Neuronal stem cell (in vitro differentiated cells): ENCODE measurements at regions not wholly inside any gene's neighbourhood (a gene's known extent, or its start where the extent isn't known, plus 50 kb on each side); places are given as distances from the start of the nearest gene placed in this dataset.

ENCODE experiments used
- DNase-seq: peaks from one replicate; pipeline ENCODE4 v3.0.0-alpha.2; 2013; ENCODE audit warnings: low spot score
- H2AFZ ChIP-seq: one replicate; pipeline ENCODE4 v1.6.1; 2013; ENCODE audit warnings: mild to moderate bottlenecking, low read length, inconsistent platforms
- H2AK5ac ChIP-seq: 2 replicates; pipeline ENCODE4 v1.6.1; 2013; ENCODE audit warnings: low read depth, mild to moderate bottlenecking, inconsistent platforms, low read length, moderate library complexity, mixed read lengths
- H2BK120ac ChIP-seq: 2 replicates; pipeline ENCODE4 v1.6.1; 2013; ENCODE audit warnings: low read depth, mild to moderate bottlenecking, inconsistent platforms, low read length, moderate library complexity, mixed read lengths
- H2BK12ac ChIP-seq: one replicate; pipeline ENCODE4 v1.6.1; 2013; ENCODE audit warnings: low read length, inconsistent platforms
- H2BK15ac ChIP-seq: 2 replicates; pipeline ENCODE4 v1.6.1; 2013; ENCODE audit warnings: mild to moderate bottlenecking, low read length, inconsistent platforms, mixed read lengths
- H2BK5ac ChIP-seq: one replicate; pipeline ENCODE4 v1.6.1; 2013; ENCODE audit warnings: inconsistent platforms, mild to moderate bottlenecking, low read length, moderate library complexity
- H3K14ac ChIP-seq: one replicate; pipeline ENCODE4 v1.6.1; 2013; ENCODE audit warnings: low read length, inconsistent platforms
- H3K18ac ChIP-seq: 2 replicates; pipeline ENCODE4 v1.6.1; 2013; ENCODE audit warnings: low read length, inconsistent platforms
- H3K23ac ChIP-seq: 2 replicates; pipeline ENCODE4 v1.6.1; 2013; ENCODE audit warnings: low read depth, mild to moderate bottlenecking, mixed read lengths, low read length, inconsistent platforms; ENCODE audit not compliant: poor library complexity
- H3K27ac ChIP-seq: replicated peaks from 3 replicates; pipeline ENCODE4 v1.5.1; 2013; ENCODE audit warnings: low read length, inconsistent platforms
- H3K27me3 ChIP-seq, 3 experiments: 2 replicates each; pipeline ENCODE4 v1.6.1; 2013; ENCODE audit warnings: low read length in 3 of 3, mild to moderate bottlenecking in 2 of 3, inconsistent platforms in 1 of 3, low read depth in 1 of 3, mixed read lengths in 1 of 3, moderate library complexity in 1 of 3; ENCODE audit not compliant: control insufficient read depth in 3 of 3, insufficient read depth in 3 of 3
- H3K36me3 ChIP-seq, 2 donors: replicated peaks in 1 of 2; 2 replicates each; pipeline ENCODE4 v1.6.1; 2013; ENCODE audit warnings: low read length in 2 of 2; ENCODE audit not compliant: control insufficient read depth in 2 of 2, insufficient read depth in 2 of 2
- H3K4ac ChIP-seq: 2 replicates; pipeline ENCODE4 v1.6.1; 2013; ENCODE audit warnings: inconsistent platforms, mild to moderate bottlenecking, low read length, moderate library complexity
- H3K4me1 ChIP-seq, 2 donors: 1 replicate in 1 of 2; 2 replicates in 1 of 2; pipeline ENCODE4 v1.6.1; 2013; ENCODE audit warnings: low read length in 2 of 2, low read depth in 1 of 2; ENCODE audit not compliant: control insufficient read depth in 2 of 2, insufficient read depth in 1 of 2
- H3K4me2 ChIP-seq: one replicate; pipeline ENCODE4 v1.6.1; 2013; ENCODE audit warnings: mild to moderate bottlenecking, low read length, inconsistent platforms; ENCODE audit not compliant: insufficient read depth, poor library complexity, severe bottlenecking
- H3K4me3 ChIP-seq, 2 donors: 2 replicates each; pipeline ENCODE4 v1.5.1; 2013; ENCODE audit warnings: low read length in 2 of 2, mild to moderate bottlenecking in 2 of 2, inconsistent platforms in 1 of 2, moderate library complexity in 1 of 2
- H3K79me1 ChIP-seq: one replicate; pipeline ENCODE4 v1.6.1; 2013; ENCODE audit warnings: low read depth, mild to moderate bottlenecking, inconsistent platforms, low read length, moderate library complexity
- H3K9ac ChIP-seq: one replicate; pipeline ENCODE4 v1.6.1; 2013; ENCODE audit warnings: mild to moderate bottlenecking, low read depth, low read length, inconsistent platforms; ENCODE audit not compliant: poor library complexity
- H3K9me3 ChIP-seq, 2 donors: replicated peaks in 1 of 2; 2 replicates each; pipeline versions ENCODE3 to v1.6.1; 2013; ENCODE audit warnings: low read length in 2 of 2, mild to moderate bottlenecking in 2 of 2, inconsistent platforms in 1 of 2, low read depth in 1 of 2, mixed read lengths in 1 of 2, moderate library complexity in 1 of 2; ENCODE audit not compliant: control insufficient read depth in 2 of 2, insufficient read depth in 1 of 2
- H4K8ac ChIP-seq: one replicate; pipeline ENCODE4 v1.6.1; 2013; ENCODE audit warnings: low read depth, mild to moderate bottlenecking, inconsistent platforms, low read length, moderate library complexity
- H4K91ac ChIP-seq: one replicate; pipeline ENCODE4 v1.6.1; 2013; ENCODE audit warnings: low read length, low read depth, mild to moderate bottlenecking, inconsistent platforms; ENCODE audit not compliant: poor library complexity
- WGBS, 2 donors: extraction: QIAGEN DNeasy Blood & Tissue Kit; methylation state at CpG; one replicate each; pipeline ENCODE4 v1.1.7; 2013; ENCODE audit warnings: missing lambda C conversion rate in 2 of 2, mixed read lengths in 1 of 2; ENCODE audit not compliant: insufficient read length in 2 of 2, insufficient replicate concordance in 1 of 2; ENCODE audit errors: extremely low coverage in 2 of 2; 5-methylcytosine and 5-hydroxymethylcytosine counted together

- no peak overlapping the region for H3K4me2 ChIP-seq
- no peak overlapping the region for H2BK5ac ChIP-seq
- H3K23ac ChIP-seq: no peak overlapping the region
- no peak overlapping the region for H3K18ac ChIP-seq
- no peak overlapping the region for H4K8ac ChIP-seq
- H2BK12ac ChIP-seq: no peak overlapping the region
- H2AFZ ChIP-seq: no peak overlapping the region
- H4K91ac ChIP-seq: no peak overlapping the region
- H3K9ac ChIP-seq: no peak overlapping the region
- H2BK15ac ChIP-seq: no peak overlapping the region
- H3K27me3 ChIP-seq: peaks cover 0 to 8% (median 0%) of the 10 kb centered on the region in 3 experiments
- no peak overlapping the region for H3K14ac ChIP-seq
- no CpG with 5 or more reads among the region's 1 CpG for WGBS, 2 donors
- no peak for DNase-seq
- H2AK5ac ChIP-seq: no peak overlapping the region
- no peaks in the 10 kb centered on the region for H3K79me1 ChIP-seq
- H3K4ac ChIP-seq: no peak overlapping the region
- no peaks in the 10 kb centered on the region for H3K9me3 ChIP-seq
- H3K4me1 ChIP-seq: peaks cover 0 to 2% of the 10 kb centered on the region in 2 donors
- no peak overlapping the region for H2BK120ac ChIP-seq
- no peaks in the 10 kb centered on the region for H3K36me3 ChIP-seq
- H3K27ac ChIP-seq: no peak overlapping the region
- no peak overlapping the region for H3K4me3 ChIP-seq
These were observed 99.2 kb upstream of the VEPH1 start for GRCh38 chr3:157602424-157602823.

GRCh38 chr3:157595259-157595658 is 92.0 kb upstream of the VEPH1 start:
- Histone ChIP-seq H3K36me3 (no peaks in the 10 kb centered on the region), H3K18ac (no peak overlapping the region), H4K91ac (no peak overlapping the region), H2BK15ac (no peak overlapping the region), H3K4me3 (no peak overlapping the region), H3K4me2 (no peak overlapping the region), H2BK120ac (no peak overlapping the region), H2BK12ac (no peak overlapping the region), H3K27ac (no peak overlapping the region), H3K79me1 (no peaks in the 10 kb centered on the region), H3K9ac (no peak overlapping the region), H2BK5ac (no peak overlapping the region), H3K23ac (no peak overlapping the region), H4K8ac (no peak overlapping the region), H2AK5ac (no peak overlapping the region), H3K14ac (no peak overlapping the region), H3K4me1 (no peaks in the 10 kb centered on the region), H3K4ac (no peak overlapping the region), H2AFZ (no peak overlapping the region), H3K27me3 (no peaks in the 10 kb centered on the region), H3K9me3 (no peaks in the 10 kb centered on the region)
- DNase-seq: no peak
- no CpG with 5 or more reads among the region's 5 CpGs for WGBS, 2 donors

GRCh38 chr3:157594413-157594812 is 91.2 kb upstream of the VEPH1 start:
- Histone ChIP-seq H2BK120ac (no peak overlapping the region), H4K8ac (no peak overlapping the region), H3K27ac (no peak overlapping the region), H3K4ac (no peak overlapping the region), H3K9ac (no peak overlapping the region), H2BK5ac (no peak overlapping the region), H3K79me1 (no peaks in the 10 kb centered on the region), H2AFZ (no peak overlapping the region), H3K4me1 (no peaks in the 10 kb centered on the region), H3K14ac (no peak overlapping the region), H3K4me2 (no peak overlapping the region), H2AK5ac (no peak overlapping the region), H3K36me3 (no peaks in the 10 kb centered on the region), H3K4me3 (no peak overlapping the region), H2BK15ac (no peak overlapping the region), H3K27me3 (no peaks in the 10 kb centered on the region), H3K23ac (no peak overlapping the region), H4K91ac (no peak overlapping the region), H2BK12ac (no peak overlapping the region), H3K9me3 (no peaks in the 10 kb centered on the region), H3K18ac (no peak overlapping the region)
- DNase-seq: no peak
- no CpG with 5 or more reads among the region's 4 CpGs for WGBS, 2 donors

- H3K9me3 ChIP-seq: no peaks in the 10 kb centered on the region
- no peak overlapping the region for H2BK12ac ChIP-seq
- no peak overlapping the region for H2AK5ac ChIP-seq
- H3K4me1 ChIP-seq: no peaks in the 10 kb centered on the region
- H3K14ac ChIP-seq: no peak overlapping the region
- H2AFZ ChIP-seq: no peak overlapping the region
- H3K27ac ChIP-seq: no peak overlapping the region
- H2BK5ac ChIP-seq: no peak overlapping the region
- no peaks in the 10 kb centered on the region for H3K27me3 ChIP-seq
- H3K4ac ChIP-seq: no peak overlapping the region
- no peak overlapping the region for H3K18ac ChIP-seq
- DNase-seq: no peak
- no peak overlapping the region for H4K91ac ChIP-seq
- no peaks in the 10 kb centered on the region for H3K79me1 ChIP-seq
- no peak overlapping the region for H3K23ac ChIP-seq
- H3K36me3 ChIP-seq: no peaks in the 10 kb centered on the region
- no CpG with 5 or more reads among the region's 6 CpGs for WGBS, 2 donors
- H3K4me2 ChIP-seq: no peak overlapping the region
- no peak overlapping the region for H2BK120ac ChIP-seq
- no peak overlapping the region for H2BK15ac ChIP-seq
- H3K4me3 ChIP-seq: no peak overlapping the region
- H4K8ac ChIP-seq: no peak overlapping the region
- no peak overlapping the region for H3K9ac ChIP-seq
These were observed 89.6 kb upstream of the VEPH1 start for GRCh38 chr3:157592769-157593168.
